A673 (cell line): ENCODE measurements at regions not wholly inside any gene's neighbourhood (a gene's known extent, or its start where the extent isn't known, plus 50 kb on each side); places are given as distances from the start of the nearest gene placed in this dataset.

ENCODE experiments used
- BruUV-seq: library from RNA; stranded (reverse); fragments of 400-500 nt; replicated peaks from 2 replicates; lab custom pipeline; 2021; lab: Mats Ljungman, UMichigan
- CTCF ChIA-PET: fragments of 300-600 bp; sonication (Branson Sonifier 250); formaldehyde crosslinking; loops from one replicate; lab custom pipeline; 2022; ENCODE audit warnings: antibody characterized with exemption; lab: Charles Lee
- POLR2A ChIA-PET: fragments of 300-600 bp; sonication (Branson Sonifier 250); formaldehyde crosslinking; loops from one replicate; lab custom pipeline; 2022; ENCODE audit warnings: antibody characterized with exemption; ENCODE audit not compliant: low non-redundant PET; lab: Charles Lee
- DNase-seq: peaks from one replicate; pipeline ENCODE4 v3.0.0-alpha.2; 2015; ENCODE audit warnings: low spot score
- H3K27ac ChIP-seq: fragments of 200-600 bp; sonication (generic); 2 replicates; pipeline ENCODE4 v1.5.1; 2016; ENCODE audit warnings: mixed run types, low read depth, mild to moderate bottlenecking, mixed read lengths, antibody characterized with exemption, low read length; ENCODE audit not compliant: poor library complexity, severe bottlenecking
- H3K27me3 ChIP-seq: fragments of 200-600 bp; sonication (generic); replicated peaks from 2 replicates; pipeline ENCODE4 v1.6.1; 2017; ENCODE audit warnings: mixed run types, low read depth, mild to moderate bottlenecking, mixed read lengths, antibody characterized with exemption, low read length; ENCODE audit not compliant: insufficient read depth, poor library complexity
- H3K36me3 ChIP-seq: fragments of 200-600 bp; sonication (generic); 2 replicates; pipeline ENCODE4 v1.6.1; 2016; ENCODE audit warnings: mixed run types, mild to moderate bottlenecking, mixed read lengths, antibody characterized with exemption, low read length; ENCODE audit not compliant: insufficient read depth, poor library complexity, severe bottlenecking
- H3K4me1 ChIP-seq: fragments of 200-600 bp; sonication (generic); 2 replicates; pipeline ENCODE4 v1.6.1; 2017; ENCODE audit warnings: mixed run types, mild to moderate bottlenecking, mixed read lengths, antibody characterized with exemption, low read length; ENCODE audit not compliant: insufficient read depth, poor library complexity, severe bottlenecking
- H3K4me3 ChIP-seq: fragments of 200-600 bp; sonication (generic); 2 replicates; pipeline ENCODE4 v1.5.1; 2016; ENCODE audit warnings: low read depth, mixed run types, mild to moderate bottlenecking, mixed read lengths, low read length; ENCODE audit not compliant: poor library complexity, severe bottlenecking
- H3K9me3 ChIP-seq: fragments of 200-600 bp; sonication (generic); 2 replicates; pipeline ENCODE4 v1.6.1; 2016; ENCODE audit warnings: mixed run types, low read depth, mild to moderate bottlenecking, mixed read lengths, antibody characterized with exemption, low read length; ENCODE audit not compliant: poor library complexity, severe bottlenecking
- EZH2 ChIP-seq: fragments of 200-600 bp; sonication (generic); IDR thresholded peaks from 2 replicates; pipeline ENCODE4 v1.6.1; 2017; ENCODE audit warnings: borderline replicate concordance, low read depth, mild to moderate bottlenecking, mixed read lengths, antibody characterized with exemption, low read length; ENCODE audit not compliant: poor library complexity, severe bottlenecking
- intact Hi-C: fragments of 100-400 bp; cut with micrococcal nuclease; formaldehyde crosslinking; loops from one replicate; pipeline ENCODE4 v1.10.0; 2022; ENCODE audit not compliant: unreplicated experiment
- TF ChIP-seq, protein P1 (sequence below): fragments of 300-800, 200-600 bp; sonication (generic); conservative IDR thresholded peaks from 2 replicates; pipeline ENCODE4 v1.5.1; 2017; ENCODE audit warnings: low read depth, mild to moderate bottlenecking, antibody characterized with exemption, low read length, moderate library complexity, mixed read lengths

DNA sequence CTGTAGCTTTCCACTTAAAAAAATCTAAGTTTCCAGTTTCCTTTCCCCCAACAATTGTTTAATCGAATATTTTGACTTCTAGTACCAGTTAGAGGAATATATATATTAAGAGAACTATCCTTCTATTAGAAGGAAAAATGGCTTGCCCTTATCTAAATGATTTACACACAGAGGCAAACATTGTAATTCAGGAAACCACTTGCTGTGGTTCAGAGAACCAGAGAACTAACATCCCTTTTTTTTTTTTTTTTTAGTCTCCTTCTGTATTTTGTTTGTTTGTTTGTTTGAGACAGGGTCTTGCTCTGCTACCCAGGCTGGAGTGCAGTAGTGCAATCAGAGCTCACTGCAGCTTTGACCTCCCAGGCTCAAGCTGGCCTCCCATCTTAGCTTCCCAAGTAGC is 746.6 kb downstream of the VRK1 start:
- POLR2A ChIA-PET, result no interaction called here
- Histone ChIP-seq H3K36me3 (no peaks in the 10 kb centered on the region), H3K4me3 (no peak overlapping the region), H3K27me3 (no peaks in the 10 kb centered on the region), H3K4me1 (no peaks in the 10 kb centered on the region), H3K27ac (no peak overlapping the region), H3K9me3 (no peaks in the 10 kb centered on the region)
- BruUV-seq, result no TSS peak
- CTCF ChIA-PET, result no interaction called here
- DNase-seq, result no peak
- TF ChIP-seq, protein P1, sequence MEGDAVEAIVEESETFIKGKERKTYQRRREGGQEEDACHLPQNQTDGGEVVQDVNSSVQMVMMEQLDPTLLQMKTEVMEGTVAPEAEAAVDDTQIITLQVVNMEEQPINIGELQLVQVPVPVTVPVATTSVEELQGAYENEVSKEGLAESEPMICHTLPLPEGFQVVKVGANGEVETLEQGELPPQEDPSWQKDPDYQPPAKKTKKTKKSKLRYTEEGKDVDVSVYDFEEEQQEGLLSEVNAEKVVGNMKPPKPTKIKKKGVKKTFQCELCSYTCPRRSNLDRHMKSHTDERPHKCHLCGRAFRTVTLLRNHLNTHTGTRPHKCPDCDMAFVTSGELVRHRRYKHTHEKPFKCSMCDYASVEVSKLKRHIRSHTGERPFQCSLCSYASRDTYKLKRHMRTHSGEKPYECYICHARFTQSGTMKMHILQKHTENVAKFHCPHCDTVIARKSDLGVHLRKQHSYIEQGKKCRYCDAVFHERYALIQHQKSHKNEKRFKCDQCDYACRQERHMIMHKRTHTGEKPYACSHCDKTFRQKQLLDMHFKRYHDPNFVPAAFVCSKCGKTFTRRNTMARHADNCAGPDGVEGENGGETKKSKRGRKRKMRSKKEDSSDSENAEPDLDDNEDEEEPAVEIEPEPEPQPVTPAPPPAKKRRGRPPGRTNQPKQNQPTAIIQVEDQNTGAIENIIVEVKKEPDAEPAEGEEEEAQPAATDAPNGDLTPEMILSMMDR, result no peak
- no peak for TF ChIP-seq EZH2
- intact Hi-C loops, result no loop called here

DNA sequence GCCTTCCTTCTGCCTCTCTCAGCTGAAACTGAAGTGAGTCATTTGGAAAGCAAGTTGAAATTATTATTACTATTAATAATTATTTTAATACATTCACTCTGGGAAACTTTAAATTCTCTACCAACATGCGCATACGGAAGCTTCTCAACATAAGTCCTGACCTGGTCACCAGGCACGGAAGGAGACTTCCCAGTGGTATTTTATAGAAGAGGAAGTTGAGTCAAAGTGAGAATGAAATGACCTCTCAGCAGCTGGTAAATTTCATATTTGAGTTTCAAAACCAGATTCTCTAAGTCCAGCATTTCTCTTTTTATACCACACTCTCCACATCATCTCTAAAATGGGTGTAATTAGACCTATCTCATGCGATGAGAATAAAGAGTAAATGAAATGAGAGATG is 747.4 kb downstream of the VRK1 start:
- POLR2A ChIA-PET, result no interaction called here
- Histone ChIP-seq H3K27ac (no peak overlapping the region), H3K4me1 (no peaks in the 10 kb centered on the region), H3K9me3 (no peaks in the 10 kb centered on the region), H3K27me3 (no peaks in the 10 kb centered on the region), H3K4me3 (no peak overlapping the region), H3K36me3 (no peaks in the 10 kb centered on the region)
- no peak for DNase-seq
- no peak for TF ChIP-seq EZH2
- TF ChIP-seq, protein P1, result no peak
- intact Hi-C loops, result no loop called here
- CTCF ChIA-PET, result no interaction called here
- no TSS peak for BruUV-seq

DNA sequence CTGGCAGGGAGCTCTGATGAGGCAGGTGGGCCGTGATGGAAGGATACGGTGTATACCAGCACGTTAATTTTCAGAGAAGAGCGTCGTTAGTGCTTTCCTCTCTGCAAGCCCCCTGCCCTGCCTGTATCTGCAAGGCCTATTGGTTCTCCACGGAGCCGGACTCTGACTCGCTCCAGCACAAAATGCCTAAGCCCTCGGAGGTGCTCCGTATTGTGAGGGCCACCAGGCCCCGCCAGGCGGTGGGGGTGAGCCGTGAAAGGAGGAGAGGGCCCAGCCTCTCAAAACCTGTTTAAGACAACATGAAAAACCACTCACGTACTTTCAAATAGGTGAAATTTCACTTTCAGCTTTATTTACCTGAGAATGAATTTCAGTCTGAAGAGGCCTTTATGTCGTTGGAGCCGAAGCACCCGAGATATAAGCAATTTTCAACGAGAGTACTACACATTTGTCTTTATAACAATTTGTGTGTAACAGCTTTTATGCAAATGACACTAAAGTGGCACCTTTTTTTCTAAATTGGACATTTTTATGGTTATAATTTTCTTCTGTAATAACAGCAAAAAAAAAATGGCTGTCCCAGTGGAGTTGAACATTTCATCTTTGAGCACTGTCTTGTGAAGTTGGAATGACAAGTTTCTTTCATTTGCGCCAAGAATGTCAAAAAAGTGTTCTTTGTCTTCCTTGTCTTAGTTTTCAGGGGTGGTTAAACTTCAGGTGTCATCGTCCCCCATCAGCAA is 749.5 kb downstream of the VRK1 start:
- intact Hi-C loops, result no loop called here
- no peak for TF ChIP-seq EZH2
- TF ChIP-seq, protein P1, result no peak
- Histone ChIP-seq H3K4me3 (no peak overlapping the region), H3K4me1 (no peaks in the 10 kb centered on the region), H3K36me3 (no peaks in the 10 kb centered on the region), H3K9me3 (no peaks in the 10 kb centered on the region), H3K27me3 (no peaks in the 10 kb centered on the region), H3K27ac (no peak overlapping the region)
- POLR2A ChIA-PET, result no interaction called here
- CTCF ChIA-PET, result no interaction called here
- BruUV-seq, result no TSS peak
- DNase-seq, result no peak
